ENCODE measurements at regions not wholly inside any gene's neighbourhood (a gene's known extent, or its start where the extent isn't known, plus 50 kb on each side); places are given as distances from the start of the nearest gene placed in this dataset.

DNA sequence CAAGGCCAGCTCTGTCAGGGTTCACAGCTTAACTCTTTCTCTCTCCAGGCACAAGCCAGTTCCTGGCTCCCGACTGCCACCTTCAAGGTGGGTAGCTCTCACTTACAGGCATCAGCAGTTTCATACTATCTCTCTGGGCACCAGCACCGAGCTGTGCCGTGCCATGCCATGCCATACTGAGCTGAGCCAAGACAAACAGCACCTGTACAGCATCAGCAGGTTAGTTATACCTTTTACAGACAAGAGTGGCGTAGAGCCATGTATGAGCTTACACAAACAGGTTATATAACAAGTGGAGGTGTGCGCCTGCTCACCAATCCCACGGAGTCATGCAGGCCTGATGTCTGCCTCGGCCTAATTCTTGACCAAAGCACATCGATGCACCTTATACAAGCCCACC, 1098.7 kb downstream of the AACS start:
- H3K36me3 ChIP-seq = no peaks in the 10 kb centered on the region
- no peak for TF ChIP-seq POLR2A (IDR thresholded peaks at IDR 0.05)
- TF ChIP-seq POLR2AphosphoS5 (IDR thresholded peaks at IDR 0.05) = no peak
- TF ChIP-seq, protein P1, sequence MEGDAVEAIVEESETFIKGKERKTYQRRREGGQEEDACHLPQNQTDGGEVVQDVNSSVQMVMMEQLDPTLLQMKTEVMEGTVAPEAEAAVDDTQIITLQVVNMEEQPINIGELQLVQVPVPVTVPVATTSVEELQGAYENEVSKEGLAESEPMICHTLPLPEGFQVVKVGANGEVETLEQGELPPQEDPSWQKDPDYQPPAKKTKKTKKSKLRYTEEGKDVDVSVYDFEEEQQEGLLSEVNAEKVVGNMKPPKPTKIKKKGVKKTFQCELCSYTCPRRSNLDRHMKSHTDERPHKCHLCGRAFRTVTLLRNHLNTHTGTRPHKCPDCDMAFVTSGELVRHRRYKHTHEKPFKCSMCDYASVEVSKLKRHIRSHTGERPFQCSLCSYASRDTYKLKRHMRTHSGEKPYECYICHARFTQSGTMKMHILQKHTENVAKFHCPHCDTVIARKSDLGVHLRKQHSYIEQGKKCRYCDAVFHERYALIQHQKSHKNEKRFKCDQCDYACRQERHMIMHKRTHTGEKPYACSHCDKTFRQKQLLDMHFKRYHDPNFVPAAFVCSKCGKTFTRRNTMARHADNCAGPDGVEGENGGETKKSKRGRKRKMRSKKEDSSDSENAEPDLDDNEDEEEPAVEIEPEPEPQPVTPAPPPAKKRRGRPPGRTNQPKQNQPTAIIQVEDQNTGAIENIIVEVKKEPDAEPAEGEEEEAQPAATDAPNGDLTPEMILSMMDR (IDR thresholded peaks at IDR 0.05 in 8 of 11, conservative IDR thresholded peaks at IDR 0.05 in 3 of 11) = no peak
- WGBS, 5 donors = 85 to 91% (median 86%) methylated on average over 8 of the region's 8 CpGs
- no peaks in the 10 kb centered on the region for H3K4me1 ChIP-seq
- no peak for DNase-seq
- no peak overlapping the region for H3K27ac ChIP-seq
- H3K9me3 ChIP-seq = peaks cover 0 to 10% (median 0%) of the 10 kb centered on the region in 8 donors
- no peaks in the 10 kb centered on the region for H3K27me3 ChIP-seq (replicated peaks in 1 of 7)
- no peak overlapping the region for H3K4me3 ChIP-seq
- intact Hi-C loops (cut with DNase I; ENCODE audit: low total_unique reads) = no loop called here

DNA sequence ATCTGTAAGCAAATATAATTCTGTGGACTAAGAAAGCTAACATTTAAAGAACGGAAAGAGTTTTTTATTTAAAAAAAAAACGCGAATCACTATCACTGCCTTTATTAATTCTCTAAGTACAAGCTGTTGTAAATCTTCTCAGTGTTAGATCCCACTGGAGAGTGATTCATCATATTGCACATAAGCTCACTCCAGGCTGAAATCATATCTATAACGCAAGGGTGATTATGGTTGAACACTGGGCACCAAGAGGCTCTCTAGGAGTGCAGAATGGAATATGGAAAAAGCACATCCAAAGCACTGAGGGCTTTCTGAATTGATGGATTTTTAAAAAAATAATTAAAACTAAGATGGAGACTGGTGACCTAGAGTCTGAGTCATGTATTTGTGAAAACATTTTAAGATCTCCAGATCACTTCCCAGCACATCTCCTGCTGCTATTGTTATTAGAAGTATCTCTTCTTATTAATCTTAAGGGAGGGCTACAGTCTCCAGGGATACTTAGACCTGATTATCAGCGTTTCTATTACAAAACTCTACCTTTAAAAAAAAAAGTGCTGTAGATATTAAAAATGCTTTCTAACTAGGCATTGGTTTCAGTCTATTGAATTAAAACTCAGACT, 1106.8 kb downstream of the AACS start:
- no peak for DNase-seq
- H3K4me3 ChIP-seq = no peak overlapping the region
- no peak for TF ChIP-seq POLR2AphosphoS5 (IDR thresholded peaks at IDR 0.05)
- TF ChIP-seq, protein P1 (IDR thresholded peaks at IDR 0.05 in 8 of 11, conservative IDR thresholded peaks at IDR 0.05 in 3 of 11) = no peak
- TF ChIP-seq POLR2A (IDR thresholded peaks at IDR 0.05) = no peak
- H3K4me1 ChIP-seq = no peaks in the 10 kb centered on the region
- no peaks in the 10 kb centered on the region for H3K36me3 ChIP-seq
- no peaks in the 10 kb centered on the region for H3K27me3 ChIP-seq (replicated peaks in 1 of 7)
- intact Hi-C loops (cut with DNase I; ENCODE audit: low total_unique reads) = no loop called here
- H3K27ac ChIP-seq = no peak overlapping the region
- peaks cover 0 to 5% (median 0%) of the 10 kb centered on the region in 8 donors for H3K9me3 ChIP-seq
- WGBS, 5 donors = 79 to 88% (median 86%) methylated on average over 5 of the region's 5 CpGs

DNA sequence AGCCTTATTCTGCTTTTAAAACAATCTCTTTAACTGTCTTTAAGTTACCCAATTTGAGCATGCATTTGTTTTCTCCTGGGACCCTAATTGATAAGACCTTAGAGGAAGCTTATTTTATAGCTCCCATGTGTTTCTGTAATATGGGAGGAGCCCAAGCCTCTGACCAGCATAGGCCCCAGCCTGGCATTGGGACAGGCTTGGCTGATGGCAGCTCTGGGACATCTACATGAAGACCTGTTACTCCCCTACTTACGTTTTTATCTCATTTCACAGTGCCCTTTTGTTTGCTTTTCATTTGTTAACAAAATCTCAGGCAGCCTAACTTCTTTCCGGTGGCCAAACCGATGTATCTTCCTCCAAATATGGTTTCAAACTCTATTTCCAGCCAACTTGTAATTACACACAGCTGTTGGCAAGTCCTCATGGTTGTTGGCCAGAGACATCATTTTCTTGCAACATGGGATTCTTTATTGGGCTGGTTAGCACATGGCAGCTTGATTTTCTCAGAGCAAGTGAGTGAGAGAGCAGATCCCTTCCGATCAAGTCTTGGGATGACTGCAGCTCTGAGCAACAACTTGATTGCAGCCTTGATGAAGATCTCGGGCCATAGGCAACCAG, 1117.5 kb downstream of the AACS start:
- Histone ChIP-seq H3K27ac (no peak overlapping the region), H3K36me3 (no peaks in the 10 kb centered on the region), H3K27me3 (replicated peaks in 1 of 7) (no peaks in the 10 kb centered on the region), H3K4me1 (no peaks in the 10 kb centered on the region), H3K4me3 (no peak overlapping the region), H3K9me3 (peaks cover 0 to 20% (median 6%) of the 10 kb centered on the region in 8 donors)
- WGBS, 5 donors = 71 to 78% (median 72%) methylated on average over 5 of the region's 5 CpGs
- no peak for DNase-seq
- TF ChIP-seq, protein P1 (IDR thresholded peaks at IDR 0.05 in 8 of 11, conservative IDR thresholded peaks at IDR 0.05 in 3 of 11) = no peak
- TF ChIP-seq POLR2A (IDR thresholded peaks at IDR 0.05) = no peak
- TF ChIP-seq POLR2AphosphoS5 (IDR thresholded peaks at IDR 0.05) = no peak
- intact Hi-C loops (cut with DNase I; ENCODE audit: low total_unique reads) = no loop called here

DNA sequence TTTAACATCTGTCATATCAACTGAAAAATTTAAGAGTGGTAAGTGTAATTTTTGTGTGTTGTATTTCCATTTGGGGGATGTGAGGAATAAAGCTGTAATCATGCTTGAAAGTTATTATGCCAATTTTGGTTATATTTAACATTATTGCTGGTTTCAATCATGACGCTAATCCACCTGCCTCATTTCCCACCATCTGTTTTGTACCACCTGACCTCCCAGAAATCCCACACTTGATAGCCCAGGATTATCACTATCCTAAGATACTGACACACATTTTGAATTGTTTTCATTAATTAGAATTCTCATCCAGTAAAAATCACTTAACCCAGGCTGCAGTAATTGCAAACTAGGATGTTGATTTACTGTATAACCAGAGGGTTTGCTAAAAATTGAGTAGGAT, 1119.8 kb downstream of the AACS start:
- H3K4me3 ChIP-seq = no peak overlapping the region
- intact Hi-C loops (cut with DNase I; ENCODE audit: low total_unique reads) = no loop called here
- no peak overlapping the region for H3K27ac ChIP-seq
- H3K36me3 ChIP-seq = no peaks in the 10 kb centered on the region
- TF ChIP-seq POLR2A (IDR thresholded peaks at IDR 0.05) (no peak), POLR2AphosphoS5 (IDR thresholded peaks at IDR 0.05) (no peak)
- TF ChIP-seq, protein P1 (IDR thresholded peaks at IDR 0.05 in 8 of 11, conservative IDR thresholded peaks at IDR 0.05 in 3 of 11) = no peak
- H3K9me3 ChIP-seq = peaks cover 0 to 17% (median 6%) of the 10 kb centered on the region in 8 donors
- 89 to 100% (median 98%) methylated on average over 1 of the region's 1 CpG for WGBS, 5 donors
- no peak for DNase-seq
- H3K27me3 ChIP-seq (replicated peaks in 1 of 7) = peaks cover 0 to 14% (median under 1%) of the 10 kb centered on the region in 7 donors
- H3K4me1 ChIP-seq = no peaks in the 10 kb centered on the region
